Progenitor cell of endocrine pancreas (in vitro differentiated cells): ENCODE measurements at regions not wholly inside any gene's neighbourhood (a gene's known extent, or its start where the extent isn't known, plus 50 kb on each side); places are given as distances from the start of the nearest gene placed in this dataset.

ENCODE experiments used
- DNase-seq: peaks from one replicate; pipeline ENCODE4 v3.0.0; 2021; ENCODE audit warnings: low spot score; ENCODE audit not compliant: unreplicated experiment
- H3K27ac Mint-ChIP-seq: 2 replicates; pipeline ENCODE4 v1.8.0; 2021; ENCODE audit warnings: mild to moderate bottlenecking, moderate library complexity, mixed read lengths
- H3K27me3 Mint-ChIP-seq: 2 replicates; pipeline ENCODE4 v1.8.0; 2021; ENCODE audit warnings: mixed read lengths
- H3K36me3 Mint-ChIP-seq: 2 replicates; pipeline ENCODE4 v1.8.0; 2022; ENCODE audit warnings: mixed read lengths; ENCODE audit not compliant: insufficient read depth
- H3K4me1 Mint-ChIP-seq: 2 replicates; pipeline ENCODE4 v1.8.0; 2021; ENCODE audit warnings: low read depth, mixed read lengths
- H3K4me3 Mint-ChIP-seq: 2 replicates; pipeline ENCODE4 v1.8.0; 2021; ENCODE audit warnings: low read depth, mild to moderate bottlenecking, moderate library complexity, mixed read lengths
- H3K9me3 Mint-ChIP-seq: 2 replicates; pipeline ENCODE4 v1.8.0; 2021; ENCODE audit warnings: low read depth, mixed read lengths
- TF ChIP-seq, protein P1 (sequence below): fragments of 200-600 bp; sonication (generic); IDR thresholded peaks from one replicate; pipeline ENCODE4 v1.5.0; 2021; ENCODE audit warnings: antibody characterized with exemption, mild to moderate bottlenecking; ENCODE audit not compliant: unreplicated experiment

DNA sequence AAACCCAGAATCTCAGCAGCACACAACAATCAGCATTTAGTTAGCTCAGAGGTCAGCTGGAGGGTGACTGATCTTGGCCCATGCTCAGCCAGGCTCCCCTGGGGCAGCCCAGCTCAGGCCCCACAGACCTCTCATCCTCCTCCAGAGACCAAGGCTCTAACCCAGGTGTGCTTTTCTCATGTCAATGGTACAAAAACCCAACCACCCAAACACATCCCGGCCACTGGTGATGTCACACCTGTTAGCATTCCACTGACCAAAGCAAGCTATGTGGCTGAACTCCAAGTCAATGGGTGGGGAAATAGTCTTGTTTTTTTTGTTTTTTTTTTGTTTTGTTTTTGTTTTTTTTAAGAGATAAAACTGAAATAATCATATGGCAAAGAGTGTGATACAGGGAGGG is 77.5 kb downstream of the CYTL1 start:
- peaks cover 2% of the 10 kb centered on the region for H3K4me1 Mint-ChIP-seq
- no peaks in the 10 kb centered on the region for H3K36me3 Mint-ChIP-seq
- DNase-seq = no peak
- H3K9me3 Mint-ChIP-seq = no peaks in the 10 kb centered on the region
- H3K27ac Mint-ChIP-seq = no peak overlapping the region
- TF ChIP-seq, protein P1, sequence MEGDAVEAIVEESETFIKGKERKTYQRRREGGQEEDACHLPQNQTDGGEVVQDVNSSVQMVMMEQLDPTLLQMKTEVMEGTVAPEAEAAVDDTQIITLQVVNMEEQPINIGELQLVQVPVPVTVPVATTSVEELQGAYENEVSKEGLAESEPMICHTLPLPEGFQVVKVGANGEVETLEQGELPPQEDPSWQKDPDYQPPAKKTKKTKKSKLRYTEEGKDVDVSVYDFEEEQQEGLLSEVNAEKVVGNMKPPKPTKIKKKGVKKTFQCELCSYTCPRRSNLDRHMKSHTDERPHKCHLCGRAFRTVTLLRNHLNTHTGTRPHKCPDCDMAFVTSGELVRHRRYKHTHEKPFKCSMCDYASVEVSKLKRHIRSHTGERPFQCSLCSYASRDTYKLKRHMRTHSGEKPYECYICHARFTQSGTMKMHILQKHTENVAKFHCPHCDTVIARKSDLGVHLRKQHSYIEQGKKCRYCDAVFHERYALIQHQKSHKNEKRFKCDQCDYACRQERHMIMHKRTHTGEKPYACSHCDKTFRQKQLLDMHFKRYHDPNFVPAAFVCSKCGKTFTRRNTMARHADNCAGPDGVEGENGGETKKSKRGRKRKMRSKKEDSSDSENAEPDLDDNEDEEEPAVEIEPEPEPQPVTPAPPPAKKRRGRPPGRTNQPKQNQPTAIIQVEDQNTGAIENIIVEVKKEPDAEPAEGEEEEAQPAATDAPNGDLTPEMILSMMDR = no peak
- H3K27me3 Mint-ChIP-seq = peaks cover 35% of the 10 kb centered on the region
- no peak overlapping the region for H3K4me3 Mint-ChIP-seq

DNA sequence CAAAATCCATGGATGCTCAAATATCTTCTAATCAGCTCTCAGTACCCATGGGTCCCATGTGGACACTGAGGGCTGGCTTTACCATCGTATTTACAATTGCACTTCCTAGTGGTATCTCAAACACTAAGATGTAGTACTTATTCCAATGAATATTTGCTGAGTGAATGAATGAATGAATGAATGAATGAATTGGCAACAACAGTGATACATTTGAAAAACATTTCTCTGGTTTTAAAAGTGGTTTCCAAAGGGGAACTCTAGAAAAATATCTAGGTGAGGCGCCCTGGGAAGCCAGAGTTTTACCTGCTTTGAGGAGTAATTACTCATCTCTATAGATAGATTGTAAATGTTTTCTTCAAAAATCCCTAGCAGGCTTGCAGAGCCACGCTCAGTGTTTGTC is 76.6 kb downstream of the CYTL1 start:
- H3K36me3 Mint-ChIP-seq = no peaks in the 10 kb centered on the region
- H3K27ac Mint-ChIP-seq = no peak overlapping the region
- H3K9me3 Mint-ChIP-seq = no peaks in the 10 kb centered on the region
- H3K4me1 Mint-ChIP-seq = peaks cover 2% of the 10 kb centered on the region
- TF ChIP-seq, protein P1 = no peak
- DNase-seq = no peak
- H3K4me3 Mint-ChIP-seq = no peak overlapping the region
- peaks cover 31% of the 10 kb centered on the region for H3K27me3 Mint-ChIP-seq

DNA sequence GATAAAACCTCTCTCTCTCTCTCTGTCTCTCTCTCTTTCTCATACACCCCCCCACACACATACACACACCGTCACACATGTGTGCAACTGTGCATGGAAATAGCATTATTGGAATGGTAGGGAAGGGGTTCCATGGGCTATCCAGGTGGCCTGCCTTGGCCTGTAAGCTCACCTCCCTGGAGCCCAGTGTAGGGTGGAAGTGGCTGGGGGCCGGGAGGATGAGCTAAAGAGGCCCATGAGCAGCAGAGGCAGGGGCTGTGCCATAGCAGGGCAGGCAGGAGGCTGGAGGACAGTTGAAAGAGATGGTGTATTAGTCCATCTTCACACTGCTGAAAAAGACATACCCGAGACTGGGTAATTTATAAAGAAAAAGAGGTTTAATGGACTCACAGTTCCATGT is 74.2 kb downstream of the CYTL1 start:
- Mint-ChIP-seq H3K36me3 (no peaks in the 10 kb centered on the region), H3K27me3 (peaks cover 22% of the 10 kb centered on the region), H3K4me1 (peaks cover under 1% of the 10 kb centered on the region), H3K4me3 (no peak overlapping the region), H3K27ac (no peak overlapping the region), H3K9me3 (no peaks in the 10 kb centered on the region)
- TF ChIP-seq, protein P1 = no peak
- DNase-seq = no peak

DNA sequence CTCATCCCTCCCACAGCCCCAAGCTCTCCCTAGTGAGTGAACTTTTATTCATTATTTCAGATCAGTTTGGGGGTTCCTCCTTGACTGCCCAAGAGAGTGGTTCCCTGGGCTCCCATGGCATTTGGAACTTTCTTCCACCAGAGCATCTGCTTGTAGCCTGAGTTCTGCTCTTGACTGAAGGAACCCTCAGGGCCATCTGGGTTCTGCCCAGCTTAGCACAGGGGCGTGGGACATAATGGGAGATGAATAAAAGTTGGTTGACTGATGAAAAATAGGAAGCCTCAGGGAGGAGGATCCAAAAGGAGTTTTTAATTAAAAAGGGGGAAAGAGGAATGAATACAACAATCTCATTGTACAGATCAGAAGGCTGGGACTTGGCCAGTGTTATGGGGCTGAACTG is 73.4 kb downstream of the CYTL1 start:
- Mint-ChIP-seq H3K4me1 (no peaks in the 10 kb centered on the region), H3K9me3 (no peaks in the 10 kb centered on the region), H3K27me3 (peaks cover 22% of the 10 kb centered on the region), H3K27ac (no peak overlapping the region), H3K36me3 (no peaks in the 10 kb centered on the region), H3K4me3 (no peak overlapping the region)
- TF ChIP-seq, protein P1 = no peak
- DNase-seq = no peak

DNA sequence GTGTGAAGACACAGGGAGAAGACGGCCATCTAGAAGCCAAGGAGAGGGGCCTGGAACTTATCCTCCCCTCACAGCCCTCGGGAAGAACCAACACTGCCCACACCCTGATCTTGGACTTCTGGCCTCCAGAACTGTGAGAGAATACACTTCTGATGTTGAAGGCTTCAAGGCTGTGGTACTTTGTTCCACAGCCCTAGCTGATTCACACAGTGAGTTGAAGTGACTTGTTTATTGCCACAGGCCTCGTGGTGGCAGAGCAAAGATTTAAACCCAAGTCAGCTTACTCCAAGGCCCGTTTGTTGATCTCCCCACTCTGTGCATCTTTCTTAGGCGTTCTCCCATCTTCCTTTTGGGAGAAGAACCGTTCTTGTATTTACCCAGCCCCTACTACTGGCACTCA is 72.8 kb downstream of the CYTL1 start:
- H3K4me1 Mint-ChIP-seq = no peaks in the 10 kb centered on the region
- H3K27me3 Mint-ChIP-seq = peaks cover 22% of the 10 kb centered on the region
- TF ChIP-seq, protein P1 = no peak
- H3K36me3 Mint-ChIP-seq = no peaks in the 10 kb centered on the region
- no peak overlapping the region for H3K27ac Mint-ChIP-seq
- no peaks in the 10 kb centered on the region for H3K9me3 Mint-ChIP-seq
- no peak for DNase-seq
- H3K4me3 Mint-ChIP-seq = no peak overlapping the region
